HG03442 (cell line): ENCODE measurements at regions not wholly inside any gene's neighbourhood (a gene's known extent, or its start where the extent isn't known, plus 50 kb on each side); places are given as distances from the start of the nearest gene placed in this dataset.

Source experiments
- ATAC-seq: cut with Tn5 transposase; IDR thresholded peaks from one replicate; pipeline ENCODE4 v1.9.1; 2021; ENCODE audit warnings: mild to moderate bottlenecking, moderate library complexity; ENCODE audit not compliant: unreplicated experiment

DNA sequence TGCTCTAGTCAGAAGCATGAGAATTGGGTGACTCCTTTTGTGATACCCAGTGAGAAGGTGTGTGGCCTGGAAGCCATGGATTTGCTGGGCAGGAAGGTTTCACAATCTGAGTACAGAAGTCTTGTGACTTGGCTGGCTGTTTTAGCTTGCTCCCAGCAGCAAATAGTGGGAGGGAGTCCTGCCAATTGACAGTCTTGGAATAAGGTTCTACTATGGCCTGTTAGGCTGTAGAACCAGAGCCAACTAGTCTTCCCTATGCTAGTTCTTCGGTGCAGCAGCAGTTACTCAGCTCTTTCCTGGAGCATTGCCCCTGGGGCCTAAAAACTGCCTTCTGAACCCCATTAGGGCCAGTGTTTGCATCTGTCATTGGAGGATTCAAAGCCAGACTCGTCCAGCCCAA is 1935.4 kb upstream of the PCDH20 start:
- no peak for ATAC-seq

DNA sequence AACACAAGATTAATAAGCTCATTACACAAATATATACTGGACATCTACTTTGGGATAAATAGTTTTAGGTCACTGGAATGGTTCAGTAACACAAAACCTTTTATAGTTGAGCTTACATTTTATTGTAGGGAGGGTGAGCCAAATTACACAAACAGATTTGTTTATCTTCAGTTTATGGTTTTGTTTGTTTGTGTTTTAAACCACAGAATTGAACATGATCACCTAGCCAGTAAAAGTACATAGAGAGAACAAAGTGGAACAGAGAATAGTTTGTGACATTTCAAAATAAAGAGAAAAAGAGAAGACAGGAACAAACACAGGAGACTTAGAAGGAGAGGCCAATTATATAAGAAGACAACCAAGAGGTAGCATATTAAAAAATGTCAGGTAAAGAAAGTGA is 1930.2 kb upstream of the PCDH20 start:
- ATAC-seq: no peak

DNA sequence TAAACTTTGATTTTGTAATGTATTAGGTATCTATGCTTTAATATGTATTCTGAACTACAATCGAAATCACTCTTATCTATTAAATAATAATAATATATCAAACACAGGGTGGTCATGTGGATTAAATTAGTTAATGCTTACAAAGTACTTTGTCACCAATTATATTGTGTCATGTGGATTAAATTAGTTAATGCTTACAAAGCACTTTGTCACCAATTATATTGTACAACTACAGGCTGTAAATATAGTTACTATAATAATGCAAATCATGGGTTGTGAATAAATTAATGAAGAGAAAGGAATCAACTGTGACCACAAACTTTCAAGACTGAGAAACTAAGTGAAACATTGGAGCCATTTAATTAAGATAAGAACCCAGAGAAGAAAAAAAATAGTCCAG is 1929.1 kb upstream of the PCDH20 start:
- no peak for ATAC-seq

DNA sequence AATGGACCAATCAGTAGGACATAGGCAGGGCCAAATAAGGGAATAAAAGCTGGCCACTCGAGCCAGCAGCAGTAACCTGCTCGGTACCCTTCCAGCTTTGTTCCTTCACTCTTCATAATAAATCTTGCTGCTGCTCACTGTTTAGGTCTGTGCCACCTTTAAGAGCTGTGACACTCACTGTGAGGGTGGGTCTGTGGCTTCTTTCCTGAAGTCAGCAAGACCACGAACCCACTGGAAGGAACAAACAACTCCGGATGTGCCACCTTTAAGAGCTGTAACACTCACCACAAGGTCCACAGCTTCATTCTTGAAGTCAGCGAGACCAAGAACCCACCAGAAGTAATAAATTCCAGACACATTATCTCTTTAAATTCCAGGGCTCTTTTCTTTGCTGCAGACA is 1922.3 kb upstream of the PCDH20 start:
- ATAC-seq: no peak

DNA sequence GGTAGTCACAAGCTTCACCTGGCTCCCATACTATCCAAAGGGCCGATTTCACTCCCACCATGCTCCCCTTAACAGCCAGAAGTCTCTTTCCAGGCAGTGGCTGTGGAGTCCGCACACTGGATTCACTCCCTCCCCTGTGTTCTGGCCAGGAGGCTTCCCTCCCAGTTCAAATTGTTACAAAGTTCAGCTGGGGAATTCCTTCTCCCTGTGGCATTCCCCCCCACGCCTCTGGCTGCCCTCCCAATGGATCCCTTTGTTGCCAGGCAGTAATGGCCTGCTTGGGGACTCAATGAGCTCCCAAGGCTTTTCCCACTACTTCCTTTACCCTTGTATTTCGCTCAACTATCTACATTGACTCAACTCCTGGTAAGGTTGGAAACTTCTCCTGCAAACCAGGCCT is 1921.4 kb upstream of the PCDH20 start:
- ATAC-seq: no peak

DNA sequence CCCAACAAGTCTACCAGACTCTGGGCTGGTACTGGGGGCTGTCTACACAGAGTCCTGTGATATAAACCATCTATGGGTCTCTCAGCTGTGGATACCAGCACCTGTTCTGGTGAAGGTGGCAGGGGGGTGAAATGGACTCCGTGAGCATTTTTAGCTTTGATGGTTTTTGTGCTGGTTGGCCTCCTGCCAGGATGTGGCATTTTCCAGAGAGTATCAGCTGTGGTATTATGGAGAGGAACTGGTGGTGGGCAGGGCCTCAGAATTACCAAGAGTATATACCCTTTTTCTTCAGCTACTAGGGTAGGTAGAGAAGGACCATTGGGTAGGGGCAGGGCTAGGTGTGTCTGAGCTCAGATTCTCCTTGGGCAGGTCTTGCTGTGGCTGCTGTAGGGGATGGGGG is 1920.9 kb upstream of the PCDH20 start:
- no peak for ATAC-seq

DNA sequence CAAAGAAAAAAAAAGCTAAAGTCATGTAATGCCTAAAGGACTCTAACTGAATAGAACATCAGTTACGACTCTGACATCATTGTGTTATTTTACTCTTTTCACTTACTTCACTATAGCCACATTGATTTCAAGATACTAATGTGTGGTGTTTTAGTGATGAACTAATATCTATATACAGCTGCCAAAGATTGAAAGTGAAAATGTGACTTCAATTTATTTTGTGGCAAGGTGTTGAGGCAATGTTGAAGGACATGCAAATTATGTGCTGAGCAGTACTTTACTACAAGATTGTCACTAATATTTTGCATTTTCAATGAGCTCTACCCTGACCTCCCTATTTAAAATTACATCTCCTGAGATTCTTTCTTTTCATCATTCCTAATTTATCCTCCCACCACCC is 1911.9 kb upstream of the PCDH20 start:
- ATAC-seq: no peak

DNA sequence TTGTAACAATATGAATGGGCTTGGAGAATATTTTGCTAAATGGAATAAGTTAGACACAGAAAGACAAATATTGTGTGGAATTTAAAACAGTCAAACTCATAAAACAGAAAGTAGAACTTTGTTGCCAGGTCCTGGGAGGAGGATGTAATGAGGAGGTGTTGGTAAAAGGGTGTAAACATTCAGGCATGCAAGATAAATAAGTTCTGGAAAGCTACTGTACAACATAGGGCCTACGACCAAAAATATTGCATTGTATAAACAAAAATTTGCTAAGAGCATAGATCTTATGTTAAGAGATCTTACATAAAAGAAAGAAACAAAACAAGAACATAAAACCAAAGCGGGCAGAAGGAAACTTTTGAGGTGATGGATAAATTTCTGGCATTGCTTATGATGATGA is 1907.8 kb upstream of the PCDH20 start:
- no peak for ATAC-seq

DNA sequence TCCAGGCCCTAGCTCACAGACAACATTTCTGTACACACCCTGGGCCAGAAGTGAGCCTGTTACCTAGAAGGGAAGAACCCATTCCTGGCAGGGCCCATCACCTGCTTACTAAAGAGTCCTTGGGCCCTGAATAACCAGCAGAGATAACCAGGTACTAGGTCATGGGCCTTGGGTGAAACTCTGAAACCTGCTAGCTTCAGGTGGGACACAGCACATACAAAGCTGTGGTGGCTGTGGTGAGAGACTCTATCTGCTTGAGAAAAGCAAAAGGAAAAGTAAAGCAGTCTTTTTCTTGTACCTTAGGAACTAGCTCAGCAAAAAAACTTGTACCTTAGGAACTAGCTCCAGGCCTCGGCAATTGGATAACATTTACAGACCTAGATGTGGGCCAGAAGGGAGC is 1895.9 kb upstream of the PCDH20 start:
- no peak for ATAC-seq

DNA sequence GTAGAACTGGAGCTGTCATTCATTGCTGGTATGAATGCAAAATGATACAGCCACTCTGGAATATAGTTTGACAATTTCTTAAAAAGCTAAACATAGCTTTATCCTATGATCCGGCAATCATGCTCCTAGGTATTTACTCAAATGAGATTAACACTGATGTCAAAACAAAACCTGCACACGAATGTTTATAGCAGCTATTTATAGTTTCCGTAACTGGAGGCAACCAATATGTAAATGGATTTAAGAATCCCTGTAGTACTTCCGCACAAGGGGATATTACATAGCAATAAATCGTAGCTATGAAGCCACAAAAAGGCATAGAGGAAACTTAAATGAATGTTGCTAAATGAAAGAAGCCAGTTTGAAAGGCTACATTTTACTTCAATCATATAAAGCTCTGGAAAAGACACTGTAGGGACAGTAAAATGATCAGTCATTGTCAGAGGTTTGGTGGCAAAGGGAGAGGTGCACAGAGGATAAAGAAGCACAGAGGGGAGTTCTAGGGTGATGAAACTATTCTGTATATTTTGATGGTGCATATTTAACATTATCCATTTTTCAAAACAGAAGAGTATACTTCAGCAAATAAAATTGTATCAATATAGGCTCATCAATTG is 1893.0 kb upstream of the PCDH20 start:
- ATAC-seq: no peak

DNA sequence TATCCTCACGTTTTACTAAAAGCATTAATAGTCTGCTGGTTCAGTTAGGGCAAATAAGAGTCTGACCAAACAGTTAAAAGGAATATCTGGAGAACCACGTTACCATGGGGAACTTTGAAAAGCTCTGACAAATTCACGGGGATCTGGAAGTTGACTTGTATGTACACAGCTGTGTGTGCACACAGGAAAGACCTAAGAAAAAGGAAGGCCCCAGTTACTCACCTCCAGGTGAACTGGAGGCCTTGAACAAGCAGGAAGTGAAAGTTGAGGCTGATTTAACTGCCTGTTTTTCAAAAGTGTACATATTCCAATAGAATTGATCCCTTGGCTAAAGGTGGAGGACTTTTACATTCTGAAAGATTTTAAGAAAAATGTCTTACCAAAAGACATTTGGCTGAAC is 1891.6 kb upstream of the PCDH20 start:
- ATAC-seq: no peak

DNA sequence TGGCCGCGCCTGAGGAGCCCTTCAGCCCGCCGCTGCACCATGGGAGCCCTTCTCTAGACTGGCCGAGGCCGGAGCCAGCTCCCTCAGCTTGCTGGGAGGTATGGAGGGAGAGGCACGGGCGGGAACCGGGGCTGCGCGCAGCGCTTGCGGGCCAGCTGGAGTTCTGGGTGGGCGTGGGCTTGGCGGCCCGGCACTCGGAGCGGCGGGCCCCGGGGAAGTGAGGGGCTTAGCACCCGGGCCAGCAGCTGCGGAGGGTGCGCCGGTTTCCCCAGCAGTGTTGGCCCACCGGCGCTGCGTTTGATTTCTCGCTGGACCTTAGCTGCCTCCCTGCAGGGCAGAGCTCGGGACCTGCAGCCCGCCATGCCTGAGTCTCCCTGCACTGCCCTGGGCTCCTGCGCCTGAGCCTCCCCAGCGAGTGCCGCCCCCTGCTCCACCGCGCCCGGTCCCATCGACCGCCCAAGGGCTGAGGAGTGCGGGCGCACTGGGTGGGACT is 1890.0 kb upstream of the PCDH20 start:
- ATAC-seq: no peak

DNA sequence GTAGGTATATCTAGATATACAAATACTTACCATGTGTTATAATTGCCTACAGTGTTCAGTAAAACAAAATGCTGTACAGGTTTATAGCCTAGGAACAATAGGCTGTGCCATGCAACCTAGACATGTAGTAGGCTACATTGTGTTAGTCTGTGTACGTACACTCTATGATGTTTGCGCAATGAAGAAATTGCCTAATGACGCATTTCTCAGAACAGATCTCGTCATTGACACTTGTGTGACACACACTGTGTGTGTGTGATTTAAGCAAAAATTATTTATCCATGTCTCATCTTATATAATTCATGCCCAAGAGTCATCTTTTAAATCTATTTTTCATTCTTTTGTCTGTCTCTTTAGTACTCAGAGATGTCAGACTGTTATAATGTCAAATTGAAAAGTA is 1888.8 kb upstream of the PCDH20 start:
- no peak for ATAC-seq

DNA sequence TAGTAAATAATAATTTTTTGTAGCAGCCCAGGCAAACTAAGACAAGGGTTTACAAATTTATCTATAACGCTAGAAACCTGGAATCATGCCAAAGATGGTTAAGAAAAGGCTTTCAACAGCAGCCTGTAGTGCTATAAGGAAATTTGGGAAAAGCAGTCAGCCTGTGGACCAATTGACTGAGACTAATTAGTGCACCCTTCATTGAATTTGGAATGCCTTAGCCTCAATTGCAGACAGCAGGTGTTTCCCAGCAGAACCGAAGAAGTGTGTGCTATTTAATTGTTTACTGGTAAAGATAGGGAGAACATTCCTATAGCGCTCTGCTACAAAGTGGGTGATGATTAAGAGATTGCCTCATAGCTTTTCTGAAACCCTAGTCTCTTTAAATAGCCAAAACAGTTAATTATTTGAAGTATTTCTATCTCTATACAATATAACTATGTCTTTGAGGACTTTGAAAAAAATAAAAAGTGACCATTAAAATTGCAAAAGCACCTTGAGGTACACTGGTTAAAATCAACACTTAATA is 1884.3 kb upstream of the PCDH20 start:
- no peak for ATAC-seq

DNA sequence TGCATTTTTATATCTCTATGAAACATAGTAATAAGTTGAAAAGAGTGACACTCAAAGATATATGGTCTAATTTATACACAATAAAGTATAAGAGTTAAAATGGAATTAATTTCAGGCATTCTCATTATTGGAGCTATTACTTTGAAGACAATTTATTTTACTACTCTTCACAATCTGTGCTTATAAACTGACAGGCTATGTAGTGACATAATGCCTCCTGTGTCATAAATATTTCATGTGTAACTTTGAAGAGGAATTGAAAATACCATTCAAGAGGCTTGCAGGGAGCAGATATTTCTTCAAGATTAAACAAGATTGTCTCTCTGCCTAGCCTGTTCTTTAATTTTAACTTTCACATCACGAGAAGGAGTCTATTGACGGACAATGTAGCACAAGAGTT is 1881.5 kb upstream of the PCDH20 start:
- no peak for ATAC-seq

DNA sequence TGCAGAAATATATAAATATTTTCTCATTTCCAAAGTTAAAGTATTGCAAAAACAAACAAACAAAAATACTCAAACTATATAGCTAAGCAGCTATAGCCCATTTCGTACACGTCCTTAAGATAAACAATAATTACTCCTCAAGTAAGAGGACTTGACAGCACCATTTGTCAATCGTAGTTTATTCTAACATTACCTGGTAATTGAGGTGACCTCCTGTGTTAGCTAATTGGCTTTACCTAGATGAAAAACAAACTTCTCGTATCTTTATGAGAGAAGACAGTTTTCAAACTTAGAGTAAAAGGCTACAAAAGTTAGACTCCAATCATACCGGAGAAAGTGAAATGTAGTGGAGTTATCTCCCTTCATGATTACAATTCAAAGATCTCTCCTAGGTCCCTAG is 1876.1 kb upstream of the PCDH20 start:
- no peak for ATAC-seq

DNA sequence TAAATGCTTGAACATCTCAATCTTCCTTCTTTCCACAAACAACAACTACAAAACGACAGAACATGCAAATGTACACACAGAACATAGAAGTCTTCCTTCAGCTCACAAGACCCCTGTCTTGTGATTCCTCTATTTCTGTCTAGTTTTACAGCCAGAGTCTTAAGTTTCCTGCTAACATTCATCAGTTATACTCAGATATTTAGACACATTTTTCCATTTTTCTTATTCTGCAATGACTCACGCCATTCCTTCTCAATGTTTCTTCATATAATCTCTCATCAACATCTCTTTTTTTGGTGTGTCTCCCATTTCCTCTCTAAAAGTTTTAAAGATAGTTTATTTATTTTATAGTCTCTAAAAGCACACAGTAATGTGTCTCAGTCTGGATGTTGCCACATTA is 1872.9 kb upstream of the PCDH20 start:
- no peak for ATAC-seq

DNA sequence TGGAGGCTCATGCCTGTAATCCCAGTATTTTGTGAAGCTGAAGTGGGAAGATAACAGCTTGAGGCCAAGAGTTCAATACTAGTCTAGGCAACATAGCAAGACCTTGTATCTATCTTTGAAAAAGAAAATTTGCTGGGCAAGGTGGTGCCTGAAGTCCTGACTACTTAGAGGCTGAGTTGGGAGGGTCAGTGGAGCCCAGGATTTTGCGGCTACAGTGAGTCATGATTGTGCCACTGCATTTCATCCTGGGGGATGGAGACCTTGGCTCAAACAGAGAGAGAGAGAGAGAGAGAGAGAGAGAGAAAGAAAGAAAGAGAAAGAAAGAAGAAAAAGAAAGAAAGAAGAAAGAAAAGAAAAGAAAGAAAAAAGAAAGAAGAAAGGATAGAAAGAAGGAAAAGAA is 1872.3 kb upstream of the PCDH20 start:
- ATAC-seq: no peak

DNA sequence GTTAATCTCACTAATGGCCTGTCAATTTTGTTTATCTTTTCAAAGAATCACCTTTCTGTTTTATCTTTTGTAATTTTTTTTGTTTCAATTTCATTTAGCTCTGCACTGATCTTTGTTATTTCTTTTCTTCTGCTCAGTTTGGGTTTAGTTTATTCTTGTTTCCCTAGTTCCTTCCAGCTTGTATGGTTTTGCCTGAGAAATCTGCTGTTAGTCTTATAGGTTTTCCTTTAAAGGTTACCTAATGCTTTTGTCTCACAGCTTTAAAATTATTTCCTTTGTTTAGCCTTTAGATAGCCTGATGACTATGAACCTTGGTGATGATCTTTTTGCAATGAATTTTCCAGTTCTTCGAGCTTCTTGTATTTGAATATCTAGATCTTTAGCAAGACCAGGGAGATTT is 1869.8 kb upstream of the PCDH20 start:
- ATAC-seq: no peak

DNA sequence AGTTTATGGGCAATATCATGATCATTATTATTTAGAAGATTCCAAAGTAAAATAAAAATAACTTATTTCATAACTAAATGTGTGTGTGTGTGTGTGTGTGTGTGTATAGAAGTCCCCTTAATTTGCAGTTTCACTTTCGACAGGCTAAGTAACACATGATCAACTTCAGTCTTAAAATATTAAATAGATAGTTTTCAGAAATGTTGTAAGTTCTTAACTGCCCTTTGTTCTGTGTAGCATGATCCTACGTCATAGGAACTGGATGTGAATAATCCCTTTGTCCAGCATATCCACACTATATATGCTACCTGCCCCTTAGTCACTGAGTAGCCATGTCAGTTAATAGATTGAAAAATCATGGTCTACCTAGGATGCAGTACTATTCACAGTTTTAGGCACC is 1863.5 kb upstream of the PCDH20 start:
- no peak for ATAC-seq

DNA sequence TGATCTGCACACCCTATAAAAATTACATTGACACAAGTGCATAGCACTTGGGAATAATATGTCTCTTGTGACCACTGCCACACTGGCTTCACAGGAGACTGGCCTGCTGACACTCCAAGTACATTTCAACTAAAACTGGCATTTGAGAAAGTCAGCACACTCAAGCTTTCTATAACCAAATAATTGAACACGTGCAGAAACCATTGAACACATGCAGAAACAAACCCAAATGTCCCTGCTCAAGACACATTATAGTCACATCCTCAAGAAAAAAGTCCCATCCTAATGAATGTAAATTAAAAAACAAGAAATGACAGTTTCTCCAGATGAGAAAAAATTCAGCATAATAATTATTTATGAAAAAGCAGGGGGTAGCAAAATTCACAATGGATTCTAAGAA is 1859.1 kb upstream of the PCDH20 start:
- no peak for ATAC-seq

DNA sequence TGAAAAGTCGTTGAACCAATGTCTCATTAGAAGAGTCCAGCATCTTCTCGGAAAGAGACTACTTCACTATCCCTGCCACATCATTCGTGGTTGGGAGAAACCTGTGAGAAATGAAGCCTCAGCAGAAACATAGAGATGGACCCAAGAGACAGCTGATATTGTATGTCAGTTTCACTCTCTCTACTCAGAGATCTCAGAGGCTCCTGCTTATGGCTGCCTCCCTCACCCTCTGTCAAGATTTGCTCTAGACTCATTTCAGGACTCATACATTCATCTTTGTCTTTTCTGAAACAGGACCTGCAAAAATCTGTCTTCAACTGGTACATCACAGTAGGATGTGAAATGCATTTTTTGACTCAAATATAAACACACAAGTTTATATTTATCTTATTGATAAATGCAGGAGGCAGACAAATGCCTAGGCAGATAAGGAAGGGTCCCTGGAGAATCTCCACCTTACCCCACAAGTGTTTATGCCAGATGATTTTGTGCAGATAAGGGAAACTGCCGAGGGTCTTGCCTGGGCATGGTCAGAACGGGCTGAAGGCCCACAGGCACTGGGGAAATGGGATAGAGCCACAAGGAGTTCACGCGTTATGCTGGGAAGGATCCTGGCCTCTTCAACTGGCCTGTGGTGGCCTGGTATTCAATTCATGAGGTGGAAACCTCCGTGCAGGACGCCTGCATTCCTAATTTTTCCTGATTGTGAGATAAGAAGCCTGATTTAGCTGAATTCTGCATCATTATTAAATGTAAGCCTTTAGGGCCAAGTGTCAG is 1834.0 kb upstream of the PCDH20 start:
- ATAC-seq: no peak
